IMR-90 (cell line): ENCODE measurements at regions not wholly inside any gene's neighbourhood (a gene's known extent, or its start where the extent isn't known, plus 50 kb on each side); places are given as distances from the start of the nearest gene placed in this dataset.

ENCODE experiments used
- ATAC-seq: fragments of 200-7000 bp; cut with Tn5 transposase; 2 replicates; pipeline ENCODE4 v1.9.1; 2020; ENCODE audit warnings: low read depth, mild to moderate bottlenecking, moderate library complexity
- BruUV-seq: library from RNA; stranded (reverse); fragments of 400-500 nt; replicated peaks from 2 replicates; lab custom pipeline; 2021; lab: Mats Ljungman, UMichigan
- CTCF ChIA-PET: fragments of 300-600 bp; formaldehyde crosslinking; extraction: SDS; loops from one replicate; lab custom pipeline; 2021; ENCODE audit warnings: antibody characterized with exemption; lab: Yijun Ruan, JAX
- POLR2A ChIA-PET: fragments of 300-600 bp; sonication (Branson Sonifier 250); formaldehyde crosslinking; loops from one replicate; lab custom pipeline; 2022; ENCODE audit warnings: antibody characterized with exemption; ENCODE audit not compliant: unreplicated experiment; lab: Charles Lee
- DNase-seq: peaks from one replicate; pipeline ENCODE4 v3.0.0; 2013
- H2AFZ ChIP-seq: replicated peaks from 2 replicates; pipeline ENCODE3; 2013; ENCODE audit warnings: low read length, mild to moderate bottlenecking; ENCODE audit not compliant: poor library complexity
- H2AK5ac ChIP-seq: 2 replicates; pipeline ENCODE4 v1.6.1; 2013; ENCODE audit warnings: low read depth, low read length, inconsistent platforms
- H2AK9ac ChIP-seq: replicated peaks from 2 replicates; pipeline ENCODE3; 2013; ENCODE audit warnings: mild to moderate bottlenecking, low read depth, low read length, moderate library complexity; ENCODE audit not compliant: poor library complexity
- H2BK120ac ChIP-seq: 2 replicates; pipeline ENCODE4 v1.6.1; 2013; ENCODE audit warnings: low read depth, low read length, inconsistent platforms
- H2BK15ac ChIP-seq: 3 replicates; pipeline ENCODE4 v1.6.1; 2013; ENCODE audit warnings: low read depth, low read length, inconsistent platforms
- H2BK20ac ChIP-seq: 2 replicates; pipeline ENCODE4 v1.6.1; 2013; ENCODE audit warnings: low read depth, mild to moderate bottlenecking, inconsistent platforms, low read length, moderate library complexity
- H2BK5ac ChIP-seq: 2 replicates; pipeline ENCODE4 v1.6.1; 2013; ENCODE audit warnings: mild to moderate bottlenecking, low read depth, low read length, inconsistent platforms; ENCODE audit not compliant: poor library complexity, severe bottlenecking
- H3K14ac ChIP-seq: replicated peaks from 2 replicates; pipeline ENCODE4 v1.6.1; 2013; ENCODE audit warnings: low read depth, low read length, inconsistent platforms
- H3K18ac ChIP-seq: 2 replicates; pipeline ENCODE4 v1.6.1; 2013; ENCODE audit warnings: low read depth, low read length, control low read depth
- H3K23ac ChIP-seq: 2 replicates; pipeline ENCODE4 v1.6.1; 2013; ENCODE audit warnings: low read depth, low read length, inconsistent platforms
- H3K27ac ChIP-seq: 2 replicates; pipeline ENCODE4 v1.5.1; 2013; ENCODE audit warnings: mild to moderate bottlenecking, control low read depth, low read length; ENCODE audit not compliant: insufficient read depth
- H3K27me3 ChIP-seq: 2 replicates; pipeline ENCODE4 v1.6.1; 2013; ENCODE audit warnings: low read length; ENCODE audit not compliant: control insufficient read depth, insufficient read depth
- H3K36me3 ChIP-seq: 2 replicates; pipeline ENCODE4 v1.6.1; 2013; ENCODE audit warnings: low read length, mixed read lengths; ENCODE audit not compliant: control insufficient read depth, insufficient read depth
- H3K4ac ChIP-seq: 2 replicates; pipeline ENCODE4 v1.6.1; 2013; ENCODE audit warnings: low read depth, low read length, inconsistent platforms
- H3K4me1 ChIP-seq: 2 replicates; pipeline ENCODE4 v1.6.1; 2013; ENCODE audit warnings: low read length, mixed read lengths; ENCODE audit not compliant: control insufficient read depth, insufficient read depth
- H3K4me2 ChIP-seq: 2 replicates; pipeline ENCODE4 v1.6.1; 2013; ENCODE audit warnings: low read depth, mild to moderate bottlenecking, control low read depth, low read length, moderate library complexity
- H3K4me3 ChIP-seq: 2 replicates; pipeline ENCODE4 v1.5.1; 2013; ENCODE audit warnings: low read depth, mild to moderate bottlenecking, control low read depth, low read length, moderate library complexity; ENCODE audit not compliant: insufficient read depth
- H3K56ac ChIP-seq: 2 replicates; pipeline ENCODE4 v1.6.1; 2013; ENCODE audit warnings: low read length, inconsistent platforms; ENCODE audit not compliant: insufficient read depth; ENCODE audit errors: extremely low read depth
- H3K79me1 ChIP-seq, 2 experiments: 2 replicates each; pipeline ENCODE4 v1.6.1; 2013; ENCODE audit warnings: low read length in 2 of 2, inconsistent platforms in 1 of 2, low read depth in 1 of 2
- H3K9ac ChIP-seq: 2 replicates; pipeline ENCODE4 v1.6.1; 2013; ENCODE audit warnings: low read depth, low read length, control low read depth
- H3K9me1 ChIP-seq: 2 replicates; pipeline ENCODE4 v1.6.1; 2013; ENCODE audit warnings: low read length, inconsistent platforms; ENCODE audit not compliant: insufficient read depth
- H3K9me3 ChIP-seq: 2 replicates; pipeline ENCODE4 v1.6.1; 2013; ENCODE audit warnings: low read length; ENCODE audit not compliant: control insufficient read depth, insufficient read depth
- H4K20me1 ChIP-seq: 2 replicates; pipeline ENCODE4 v1.6.1; 2013; ENCODE audit warnings: low read length, inconsistent platforms; ENCODE audit not compliant: insufficient read depth
- H4K5ac ChIP-seq: 2 replicates; pipeline ENCODE4 v1.6.1; 2013; ENCODE audit warnings: mild to moderate bottlenecking, low read depth, low read length, control low read depth
- H4K8ac ChIP-seq, 2 experiments: 2 replicates each; pipeline ENCODE4 v1.6.1; 2013; ENCODE audit warnings: low read depth in 2 of 2, low read length in 2 of 2, control low read depth in 1 of 2, inconsistent platforms in 1 of 2
- H4K91ac ChIP-seq: 2 replicates; pipeline ENCODE4 v1.6.1; 2013; ENCODE audit warnings: low read depth, low read length, inconsistent platforms; ENCODE audit not compliant: insufficient read depth
- BHLHE40 ChIP-seq: fragments of 150-350 bp; IDR thresholded peaks from 2 replicates; pipeline ENCODE4 v1.6.1; 2016; ENCODE audit warnings: mild to moderate bottlenecking, low read depth, low read length
- CEBPB ChIP-seq: IDR thresholded peaks from 2 replicates; pipeline ENCODE4 v1.6.1; 2012; ENCODE audit warnings: low read depth, low read length, improper control_type of control experiment
- CHD1 ChIP-seq: IDR thresholded peaks from 2 replicates; pipeline ENCODE4 v1.6.1; 2012; ENCODE audit warnings: low read depth, low read length, improper control_type of control experiment
- CTCF ChIP-seq: conservative IDR thresholded peaks from 2 replicates; pipeline ENCODE4 v1.5.1; 2012; ENCODE audit warnings: mild to moderate bottlenecking, low read depth, low read length, improper control_type of control experiment
- FOS ChIP-seq: fragments of 150-350 bp; IDR thresholded peaks from 2 replicates; pipeline ENCODE4 v1.6.1; 2016; ENCODE audit warnings: low read depth, low read length
- MAFK ChIP-seq: IDR thresholded peaks from 2 replicates; pipeline ENCODE4 v1.6.1; 2012; ENCODE audit warnings: low read depth, low read length, improper control_type of control experiment
- MAZ ChIP-seq: IDR thresholded peaks from 2 replicates; pipeline ENCODE4 v1.6.1; 2012; ENCODE audit warnings: low read depth, mild to moderate bottlenecking, low read length, improper control_type of control experiment, moderate library complexity, borderline replicate concordance
- MXI1 ChIP-seq: IDR thresholded peaks from 2 replicates; pipeline ENCODE4 v1.6.1; 2012; ENCODE audit warnings: low read depth, mild to moderate bottlenecking, low read length, moderate library complexity, borderline replicate concordance
- NFE2L2 ChIP-seq: fragments of 150-350 bp; IDR thresholded peaks from 2 replicates; pipeline ENCODE4 v1.6.1; 2016; ENCODE audit warnings: low read depth, mild to moderate bottlenecking, low read length
- POLR2A ChIP-seq: IDR thresholded peaks from 2 replicates; pipeline ENCODE4 v1.6.1; 2012; ENCODE audit warnings: mild to moderate bottlenecking, low read depth, low read length
- RAD21 ChIP-seq: IDR thresholded peaks from 2 replicates; pipeline ENCODE4 v1.6.1; 2012; ENCODE audit warnings: low read length, improper control_type of control experiment
- RCOR1 ChIP-seq: IDR thresholded peaks from 2 replicates; pipeline ENCODE4 v1.6.1; 2012; ENCODE audit warnings: mild to moderate bottlenecking, low read length, improper control_type of control experiment; ENCODE audit not compliant: insufficient replicate concordance
- RFX5 ChIP-seq: IDR thresholded peaks from 2 replicates; pipeline ENCODE4 v1.8.0; 2012; ENCODE audit warnings: low read depth, mild to moderate bottlenecking, low read length, moderate library complexity
- SMC3 ChIP-seq: fragments of 150-350 bp; IDR thresholded peaks from 2 replicates; pipeline ENCODE4 v1.6.1; 2016; ENCODE audit warnings: low read depth, mild to moderate bottlenecking, antibody characterized with exemption, low read length, moderate library complexity
- WGBS, 2 experiments: methylation state at CpG; one replicate each; pipeline versions ENCODE4 v1.1.5 to v1.1.7; 2013; ENCODE audit warnings: missing lambda C conversion rate in 2 of 2; ENCODE audit not compliant: insufficient read length in 1 of 2; ENCODE audit errors: extremely low coverage in 2 of 2; 5-methylcytosine and 5-hydroxymethylcytosine counted together
- dilution Hi-C: fragments of 300-500 bp; cut with HindIII; formaldehyde crosslinking; loops from one replicate; pipeline ENCODE4 v1.14.3; 2018; ENCODE audit warnings: low sequenced_read_pairs; ENCODE audit not compliant: unreplicated experiment
- in situ Hi-C: fragments of 300-500 bp; cut with MboI; formaldehyde crosslinking; loops from 3 replicates; pipeline ENCODE4 v1.14.3; 2019; ENCODE audit warnings: low sequenced_read_pairs, inconsistent platforms, mixed read lengths
- intact Hi-C: fragments of 100-400 bp; cut with micrococcal nuclease; formaldehyde crosslinking; loops from 2 replicates; pipeline ENCODE4 v1.10.0; 2022
- TF ChIP-seq, protein P1 (sequence below): fragments of 150-350 bp; IDR thresholded peaks from 2 replicates; pipeline ENCODE4 v1.6.1; 2016; ENCODE audit warnings: low read depth, mild to moderate bottlenecking, low read length, moderate library complexity, borderline replicate concordance
- TF ChIP-seq, protein P2 (sequence below): fragments of 150-350 bp; IDR thresholded peaks from 2 replicates; pipeline ENCODE4 v1.6.1; 2017; ENCODE audit warnings: mild to moderate bottlenecking, antibody characterized with exemption, low read length, low read depth

- no peak overlapping the region for H3K4me2 ChIP-seq
- ATAC-seq (no peak), DNase-seq (no peak)
- no peaks in the 10 kb centered on the region for H4K20me1 ChIP-seq
- H3K14ac ChIP-seq: no peak overlapping the region
- no peak overlapping the region for H2BK20ac ChIP-seq
- no peak overlapping the region for H3K4me3 ChIP-seq
- POLR2A ChIA-PET: no interaction called here
- H2BK5ac ChIP-seq: no peak overlapping the region
- H3K4me1 ChIP-seq: no peaks in the 10 kb centered on the region
- H2BK15ac ChIP-seq: no peak overlapping the region
- H3K27me3 ChIP-seq: no peaks in the 10 kb centered on the region
- H3K56ac ChIP-seq: no peak overlapping the region
- no peak overlapping the region for H4K91ac ChIP-seq
- H3K9ac ChIP-seq: no peak overlapping the region
- no peak overlapping the region for H3K23ac ChIP-seq
- H3K4ac ChIP-seq: no peak overlapping the region
- H4K8ac ChIP-seq: no peak overlapping the region
- WGBS, 2 experiments: no CpG with 5 or more reads among the region's 1 CpG
- H3K9me3 ChIP-seq: no peaks in the 10 kb centered on the region
- H4K5ac ChIP-seq: no peak overlapping the region
- no peak overlapping the region for H2AFZ ChIP-seq
- H3K36me3 ChIP-seq: no peaks in the 10 kb centered on the region
- no TSS peak for BruUV-seq
- H3K27ac ChIP-seq: no peak overlapping the region
- no peaks in the 10 kb centered on the region for H3K79me1 ChIP-seq
- in situ Hi-C loops: no loop called here
- dilution Hi-C loops: no loop called here
- H3K18ac ChIP-seq: no peak overlapping the region
- CTCF ChIA-PET: no interaction called here
- no peak overlapping the region for H2AK9ac ChIP-seq
- no peak for TF ChIP-seq MXI1
- TF ChIP-seq, protein P1, sequence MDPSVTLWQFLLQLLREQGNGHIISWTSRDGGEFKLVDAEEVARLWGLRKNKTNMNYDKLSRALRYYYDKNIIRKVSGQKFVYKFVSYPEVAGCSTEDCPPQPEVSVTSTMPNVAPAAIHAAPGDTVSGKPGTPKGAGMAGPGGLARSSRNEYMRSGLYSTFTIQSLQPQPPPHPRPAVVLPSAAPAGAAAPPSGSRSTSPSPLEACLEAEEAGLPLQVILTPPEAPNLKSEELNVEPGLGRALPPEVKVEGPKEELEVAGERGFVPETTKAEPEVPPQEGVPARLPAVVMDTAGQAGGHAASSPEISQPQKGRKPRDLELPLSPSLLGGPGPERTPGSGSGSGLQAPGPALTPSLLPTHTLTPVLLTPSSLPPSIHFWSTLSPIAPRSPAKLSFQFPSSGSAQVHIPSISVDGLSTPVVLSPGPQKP: no peak
- TF ChIP-seq MAFK: no peak
- no peak for TF ChIP-seq RCOR1
- TF ChIP-seq, protein P2, sequence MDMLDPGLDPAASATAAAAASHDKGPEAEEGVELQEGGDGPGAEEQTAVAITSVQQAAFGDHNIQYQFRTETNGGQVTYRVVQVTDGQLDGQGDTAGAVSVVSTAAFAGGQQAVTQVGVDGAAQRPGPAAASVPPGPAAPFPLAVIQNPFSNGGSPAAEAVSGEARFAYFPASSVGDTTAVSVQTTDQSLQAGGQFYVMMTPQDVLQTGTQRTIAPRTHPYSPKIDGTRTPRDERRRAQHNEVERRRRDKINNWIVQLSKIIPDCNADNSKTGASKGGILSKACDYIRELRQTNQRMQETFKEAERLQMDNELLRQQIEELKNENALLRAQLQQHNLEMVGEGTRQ: no peak
- no peak for TF ChIP-seq CHD1
- no peak for TF ChIP-seq RFX5
- no peak for TF ChIP-seq POLR2A
- no peak for TF ChIP-seq SMC3
- TF ChIP-seq CEBPB: no peak
- TF ChIP-seq FOS: no peak
- no peak for TF ChIP-seq RAD21
- TF ChIP-seq MAZ: no peak
- no peak for TF ChIP-seq BHLHE40
- TF ChIP-seq NFE2L2: no peak
- no peak for TF ChIP-seq CTCF
- intact Hi-C loops: no loop called here
- H3K9me1 ChIP-seq: no peaks in the 10 kb centered on the region
- H2AK5ac ChIP-seq: no peak overlapping the region
- H2BK120ac ChIP-seq: no peak overlapping the region
Observed at GRCh38 chr13:74674720-74675119, 540.5 kb upstream of the KLF12 start.
